Tibial artery (tissue), 4 donors: ENCODE measurements at regions not wholly inside any gene's neighbourhood (a gene's known extent, or its start where the extent isn't known, plus 50 kb on each side); places are given as distances from the start of the nearest gene placed in this dataset.

ENCODE experiments used
- DNase-seq, 2 donors: peaks; one replicate each; pipeline ENCODE4 v3.0.0-alpha.2; 2019
- H3K27ac ChIP-seq, 2 donors: fragments of 200-600 bp; sonication (generic) in 1 of 2; 1 replicate in 1 of 2; 2 replicates in 1 of 2; pipeline ENCODE4 v1.5.1; 2018 to 2019; ENCODE audit warnings: mild to moderate bottlenecking in 1 of 2
- H3K27me3 ChIP-seq, 2 donors: fragments of 200-600 bp; sonication (generic) in 1 of 2; one replicate each; pipeline versions ENCODE4 v1.5.1 to v1.6.0; 2016 to 2019
- H3K36me3 ChIP-seq, 3 donors: fragments of 200-600 bp; sonication (generic) in 2 of 3; one replicate each; pipeline ENCODE4 v1.5.1; 2016 to 2019; ENCODE audit warnings: mild to moderate bottlenecking in 2 of 3
- H3K4me1 ChIP-seq, 4 donors: fragments of 200-600 bp; sonication (generic) in 2 of 4; 1 replicate in 3 of 4; 2 replicates in 1 of 4; pipeline ENCODE4 v1.5.1; 2016 to 2019
- H3K4me3 ChIP-seq, 2 donors: fragments of 200-600 bp; sonication (generic) in 1 of 2; 1 replicate in 1 of 2; 2 replicates in 1 of 2; pipeline ENCODE4 v1.5.1; 2018 to 2019; ENCODE audit warnings: mild to moderate bottlenecking in 2 of 2
- H3K9me3 ChIP-seq, 3 donors: fragments of 200-600 bp; sonication (generic) in 1 of 3; one replicate each; pipeline ENCODE4 v1.5.1; 2016 to 2019
- CTCF ChIP-seq, 2 experiments: fragments of 200-600 bp in 1 of 2; fragments of 450-650 bp in 1 of 2; IDR thresholded peaks; one replicate each; pipeline ENCODE4 v1.5.1; 2017 to 2019; ENCODE audit warnings: antibody characterized with exemption in 2 of 2, mild to moderate bottlenecking in 1 of 2, moderate library complexity in 1 of 2
- intact Hi-C: fragments of 100-400 bp; cut with DNase I; formaldehyde crosslinking; loops from one replicate; pipeline ENCODE4 v1.15.0; 2023; ENCODE audit warnings: low total_unique reads

GRCh38 chr13:40288259-40288658 is 378.2 kb downstream of the FOXO1 start:
- no peak for DNase-seq
- H3K4me1 ChIP-seq = no peaks in the 10 kb centered on the region
- intact Hi-C loops = no loop called here
- no peaks in the 10 kb centered on the region for H3K36me3 ChIP-seq
- no peak for TF ChIP-seq CTCF (IDR thresholded peaks at IDR 0.05)
- H3K9me3 ChIP-seq = no peaks in the 10 kb centered on the region
- H3K4me3 ChIP-seq = no peak overlapping the region
- no peak overlapping the region for H3K27ac ChIP-seq
- no peaks in the 10 kb centered on the region for H3K27me3 ChIP-seq

- Histone ChIP-seq H3K4me1 (no peaks in the 10 kb centered on the region), H3K36me3 (no peaks in the 10 kb centered on the region), H3K4me3 (no peak overlapping the region), H3K9me3 (peaks cover 0 to 5% (median 0%) of the 10 kb centered on the region in 3 donors), H3K27ac (no peak overlapping the region), H3K27me3 (no peaks in the 10 kb centered on the region)
- no peak for TF ChIP-seq CTCF (IDR thresholded peaks at IDR 0.05)
- intact Hi-C loops = no loop called here
- DNase-seq = no peak
Measured at GRCh38 chr13:40290758-40291157, 375.7 kb downstream of the FOXO1 start.

DNA sequence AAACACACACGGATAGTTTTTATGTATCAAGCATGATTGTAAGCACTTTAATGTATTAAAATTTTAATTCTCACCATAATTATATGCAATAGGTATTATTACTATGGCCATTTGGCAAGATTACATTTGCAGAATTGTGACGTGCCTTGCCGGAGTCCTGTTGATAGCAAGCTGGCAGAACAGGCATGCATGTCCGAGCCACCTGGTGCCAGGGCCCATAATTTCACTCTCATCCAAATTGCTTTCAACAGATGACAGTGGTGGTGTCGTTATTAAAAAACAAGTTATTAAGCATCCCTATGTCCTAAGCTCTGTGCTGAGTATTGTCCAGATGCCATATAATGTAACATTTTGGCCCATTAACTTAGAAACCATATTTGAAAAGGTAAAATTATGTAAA is 374.3 kb downstream of the FOXO1 start:
- intact Hi-C loops = no loop called here
- Histone ChIP-seq H3K9me3 (peaks cover 0 to 17% (median 0%) of the 10 kb centered on the region in 3 donors), H3K4me3 (no peak overlapping the region), H3K36me3 (no peaks in the 10 kb centered on the region), H3K27ac (no peak overlapping the region), H3K4me1 (no peaks in the 10 kb centered on the region), H3K27me3 (no peaks in the 10 kb centered on the region)
- DNase-seq = no peak
- no peak for TF ChIP-seq CTCF (IDR thresholded peaks at IDR 0.05)

GRCh38 chr13:40292536-40292935 is 373.9 kb downstream of the FOXO1 start:
- H3K27ac ChIP-seq = no peak overlapping the region
- DNase-seq = no peak
- no peaks in the 10 kb centered on the region for H3K4me1 ChIP-seq
- no peaks in the 10 kb centered on the region for H3K27me3 ChIP-seq
- no peak for TF ChIP-seq CTCF (IDR thresholded peaks at IDR 0.05)
- no peaks in the 10 kb centered on the region for H3K36me3 ChIP-seq
- intact Hi-C loops = no loop called here
- peaks cover 0 to 17% (median 0%) of the 10 kb centered on the region in 3 donors for H3K9me3 ChIP-seq
- no peak overlapping the region for H3K4me3 ChIP-seq

DNA sequence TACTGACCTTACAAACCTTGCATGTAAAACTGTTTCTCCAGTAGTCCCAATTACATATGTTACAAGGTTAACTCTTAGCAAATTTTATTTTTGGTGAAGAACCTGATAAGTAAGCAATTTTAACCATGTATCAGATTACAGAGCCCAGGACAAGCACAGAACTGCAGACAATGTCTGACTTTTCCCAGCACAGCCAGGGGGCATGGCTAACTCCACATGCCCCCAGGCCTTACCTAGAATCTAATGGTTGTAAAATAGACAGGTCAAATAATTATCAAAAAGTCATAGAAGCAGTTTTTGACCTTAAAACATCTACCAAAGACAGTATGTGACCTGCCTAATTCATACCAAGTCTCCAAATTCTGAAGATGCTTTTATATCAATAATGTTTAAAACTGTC is 364.1 kb downstream of the FOXO1 start:
- H3K4me3 ChIP-seq = no peak overlapping the region
- H3K9me3 ChIP-seq = no peaks in the 10 kb centered on the region
- H3K4me1 ChIP-seq = no peaks in the 10 kb centered on the region
- DNase-seq = no peak
- TF ChIP-seq CTCF (IDR thresholded peaks at IDR 0.05) = no peak
- no peak overlapping the region for H3K27ac ChIP-seq
- H3K27me3 ChIP-seq = no peaks in the 10 kb centered on the region
- intact Hi-C loops = no loop called here
- H3K36me3 ChIP-seq = no peaks in the 10 kb centered on the region

DNA sequence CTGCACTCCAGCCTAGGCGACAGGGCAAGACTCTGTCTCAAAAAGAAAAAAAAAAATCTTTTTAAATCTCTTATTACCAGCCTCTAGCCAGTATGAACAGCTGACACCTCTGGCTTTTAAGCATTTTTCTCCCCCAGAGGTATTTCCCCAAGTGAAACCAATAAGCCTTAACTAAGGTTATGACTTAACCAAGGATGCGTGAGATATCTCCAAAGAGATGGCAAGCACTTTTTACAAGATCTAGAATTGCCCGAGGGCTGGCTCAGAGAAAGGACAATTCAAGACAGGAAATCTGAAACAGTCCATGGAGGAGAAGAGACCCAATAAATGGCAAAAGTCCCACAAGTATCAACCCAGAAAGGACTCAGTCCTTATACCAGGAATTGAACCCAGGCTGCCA is 362.1 kb downstream of the FOXO1 start:
- intact Hi-C loops = no loop called here
- TF ChIP-seq CTCF (IDR thresholded peaks at IDR 0.05) = no peak
- H3K36me3 ChIP-seq = no peaks in the 10 kb centered on the region
- no peak overlapping the region for H3K27ac ChIP-seq
- no peak overlapping the region for H3K4me3 ChIP-seq
- no peak for DNase-seq
- no peaks in the 10 kb centered on the region for H3K9me3 ChIP-seq
- no peaks in the 10 kb centered on the region for H3K4me1 ChIP-seq
- no peaks in the 10 kb centered on the region for H3K27me3 ChIP-seq
